Ishikawa (cell line): ENCODE measurements at regions not wholly inside any gene's neighbourhood (a gene's known extent, or its start where the extent isn't known, plus 50 kb on each side); places are given as distances from the start of the nearest gene placed in this dataset.

Experiments used
- CEBPB ChIP-seq: IDR thresholded peaks from 2 replicates; pipeline ENCODE4 v1.6.1; 2012
- CREB1 ChIP-seq: IDR thresholded peaks from 2 replicates; pipeline ENCODE4 v1.6.1; 2012; ENCODE audit warnings: low read depth
- EGR1 ChIP-seq: IDR thresholded peaks from 2 replicates; pipeline ENCODE4 v1.6.1; 2012
- EP300 ChIP-seq: IDR thresholded peaks from 2 replicates; pipeline ENCODE4 v1.6.1; 2012; ENCODE audit warnings: borderline replicate concordance
- FOXM1 ChIP-seq: IDR thresholded peaks from 2 replicates; pipeline ENCODE4 v1.6.1; 2012; ENCODE audit warnings: low read depth, borderline replicate concordance
- NFIC ChIP-seq: IDR thresholded peaks from 2 replicates; pipeline ENCODE4 v1.6.1; 2012
- RAD21 ChIP-seq: IDR thresholded peaks from 2 replicates; pipeline ENCODE4 v1.6.1; 2012; ENCODE audit warnings: low read depth
- TAF1 ChIP-seq: IDR thresholded peaks from 2 replicates; pipeline ENCODE4 v1.6.1; 2012; ENCODE audit warnings: low read depth, mild to moderate bottlenecking
- TCF12 ChIP-seq: IDR thresholded peaks from 2 replicates; pipeline ENCODE4 v1.6.1; 2012; ENCODE audit warnings: low read depth
- TEAD4 ChIP-seq: IDR thresholded peaks from 2 replicates; pipeline ENCODE4 v1.6.1; 2012
- USF1 ChIP-seq: IDR thresholded peaks from 2 replicates; pipeline ENCODE4 v1.6.1; 2012
- YY1 ChIP-seq: IDR thresholded peaks from 2 replicates; pipeline ENCODE4 v1.6.1; 2012; ENCODE audit warnings: low read depth
- ZBTB7A ChIP-seq: IDR thresholded peaks from 2 replicates; pipeline ENCODE4 v1.6.1; 2012; ENCODE audit warnings: low read depth
- TF ChIP-seq, protein P1 (sequence below): IDR thresholded peaks from 2 replicates; pipeline ENCODE4 v1.6.1; 2012
- TF ChIP-seq, protein P2 (sequence below): IDR thresholded peaks from 2 replicates; pipeline ENCODE4 v1.6.1; 2012; ENCODE audit warnings: low read depth, mild to moderate bottlenecking

GRCh38 chr17:21505819-21506815 lies 130.0 kb downstream of the KCNJ12 start:
- TF ChIP-seq EGR1 (no peak), ZBTB7A (no peak)
- TF ChIP-seq, protein P1, sequence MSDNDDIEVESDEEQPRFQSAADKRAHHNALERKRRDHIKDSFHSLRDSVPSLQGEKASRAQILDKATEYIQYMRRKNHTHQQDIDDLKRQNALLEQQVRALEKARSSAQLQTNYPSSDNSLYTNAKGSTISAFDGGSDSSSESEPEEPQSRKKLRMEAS: no peak
- TF ChIP-seq, protein P2, sequence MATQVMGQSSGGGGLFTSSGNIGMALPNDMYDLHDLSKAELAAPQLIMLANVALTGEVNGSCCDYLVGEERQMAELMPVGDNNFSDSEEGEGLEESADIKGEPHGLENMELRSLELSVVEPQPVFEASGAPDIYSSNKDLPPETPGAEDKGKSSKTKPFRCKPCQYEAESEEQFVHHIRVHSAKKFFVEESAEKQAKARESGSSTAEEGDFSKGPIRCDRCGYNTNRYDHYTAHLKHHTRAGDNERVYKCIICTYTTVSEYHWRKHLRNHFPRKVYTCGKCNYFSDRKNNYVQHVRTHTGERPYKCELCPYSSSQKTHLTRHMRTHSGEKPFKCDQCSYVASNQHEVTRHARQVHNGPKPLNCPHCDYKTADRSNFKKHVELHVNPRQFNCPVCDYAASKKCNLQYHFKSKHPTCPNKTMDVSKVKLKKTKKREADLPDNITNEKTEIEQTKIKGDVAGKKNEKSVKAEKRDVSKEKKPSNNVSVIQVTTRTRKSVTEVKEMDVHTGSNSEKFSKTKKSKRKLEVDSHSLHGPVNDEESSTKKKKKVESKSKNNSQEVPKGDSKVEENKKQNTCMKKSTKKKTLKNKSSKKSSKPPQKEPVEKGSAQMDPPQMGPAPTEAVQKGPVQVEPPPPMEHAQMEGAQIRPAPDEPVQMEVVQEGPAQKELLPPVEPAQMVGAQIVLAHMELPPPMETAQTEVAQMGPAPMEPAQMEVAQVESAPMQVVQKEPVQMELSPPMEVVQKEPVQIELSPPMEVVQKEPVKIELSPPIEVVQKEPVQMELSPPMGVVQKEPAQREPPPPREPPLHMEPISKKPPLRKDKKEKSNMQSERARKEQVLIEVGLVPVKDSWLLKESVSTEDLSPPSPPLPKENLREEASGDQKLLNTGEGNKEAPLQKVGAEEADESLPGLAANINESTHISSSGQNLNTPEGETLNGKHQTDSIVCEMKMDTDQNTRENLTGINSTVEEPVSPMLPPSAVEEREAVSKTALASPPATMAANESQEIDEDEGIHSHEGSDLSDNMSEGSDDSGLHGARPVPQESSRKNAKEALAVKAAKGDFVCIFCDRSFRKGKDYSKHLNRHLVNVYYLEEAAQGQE: no peak

DNA sequence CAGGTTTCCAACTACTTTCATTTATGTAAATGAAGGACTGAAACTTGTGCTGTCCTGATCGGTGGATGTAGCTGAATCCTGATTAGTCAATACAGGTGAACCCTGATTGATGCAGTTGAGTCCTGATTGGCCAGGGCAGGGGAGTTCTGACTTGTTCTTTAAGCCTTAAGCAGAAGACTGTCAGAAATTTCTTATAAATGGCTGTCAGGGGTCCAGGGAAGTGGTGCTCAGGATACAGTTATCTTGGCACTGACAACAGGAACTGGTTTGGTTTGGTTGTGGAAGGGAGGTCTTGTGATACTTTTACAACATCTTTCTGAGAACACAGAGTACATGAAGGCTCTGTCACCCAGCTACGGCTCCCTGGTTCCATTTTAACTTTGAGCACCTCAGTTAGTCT lies 132.1 kb downstream of the KCNJ12 start:
- no peak for TF ChIP-seq USF1
- TF ChIP-seq TAF1: no peak
- TF ChIP-seq, protein P2: no peak
- TF ChIP-seq EP300: no peak
- no peak for TF ChIP-seq FOXM1
- no peak for TF ChIP-seq CEBPB
- TF ChIP-seq NFIC: no peak
- TF ChIP-seq EGR1: no peak
- TF ChIP-seq TEAD4: no peak
- no peak for TF ChIP-seq TCF12
- no peak for TF ChIP-seq ZBTB7A
- TF ChIP-seq, protein P1: no peak
- TF ChIP-seq RAD21: no peak
- TF ChIP-seq YY1: no peak

DNA sequence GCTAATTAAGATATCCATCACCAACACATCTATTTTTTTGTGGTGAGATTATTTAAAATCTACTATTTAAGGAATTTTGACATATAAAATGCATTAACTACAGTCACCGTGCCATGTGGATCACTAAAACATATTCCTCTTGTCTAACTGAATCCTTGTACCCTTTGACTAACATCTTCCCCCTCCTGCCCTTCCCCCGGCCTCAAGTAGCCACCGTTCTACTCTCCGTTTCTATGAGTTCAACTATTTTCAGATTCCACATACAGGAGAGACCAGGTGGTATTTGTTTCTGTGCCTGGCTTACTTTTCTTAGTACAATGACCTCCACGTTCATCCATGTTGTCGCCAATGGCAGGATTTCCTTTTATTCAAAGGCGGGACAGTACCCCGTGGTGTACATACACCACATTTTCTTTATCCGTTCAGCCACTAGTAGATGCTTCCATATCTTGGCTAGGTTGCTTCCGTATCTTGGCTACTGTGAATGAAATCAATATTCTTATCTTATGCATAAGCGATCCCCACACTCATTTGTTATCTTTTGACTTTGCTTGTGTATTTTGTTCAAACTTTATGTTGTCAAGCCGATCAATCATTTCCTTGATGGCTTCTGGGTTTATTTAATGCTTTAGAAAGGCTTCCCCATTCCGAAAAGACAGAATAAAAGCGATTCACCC lies 134.7 kb downstream of the KCNJ12 start:
- TF ChIP-seq EGR1 (no peak), CREB1 (no peak), CEBPB (no peak), EP300 (no peak), FOXM1 (no peak), RAD21 (no peak), TCF12 (no peak), YY1 (no peak), NFIC (no peak), USF1 (no peak), TAF1 (no peak), TEAD4 (no peak), ZBTB7A (no peak)
- TF ChIP-seq, protein P2: no peak
- TF ChIP-seq, protein P1: no peak
